Peyer's patch (tissue), 4 donors: ENCODE measurements at regions not wholly inside any gene's neighbourhood (a gene's known extent, or its start where the extent isn't known, plus 50 kb on each side); places are given as distances from the start of the nearest gene placed in this dataset.
A peak's percentile ranks its signal among the peaks of the same experiment; 100 is the strongest.

ENCODE experiments used
- DNase-seq, 3 donors: peaks; one replicate each; pipeline ENCODE4 v3.0.0-alpha.2; 2017 to 2019
- H3K27ac ChIP-seq, 4 donors: fragments of 200-600 bp; sonication (generic); one replicate each; pipeline ENCODE4 v1.5.1; 2016 to 2019
- H3K27me3 ChIP-seq, 2 donors: fragments of 200-600 bp; sonication (generic); one replicate each; pipeline ENCODE4 v1.5.1; 2019
- H3K36me3 ChIP-seq, 3 donors: fragments of 200-600 bp; sonication (generic); one replicate each; pipeline ENCODE4 v1.5.1; 2016 to 2019
- H3K4me1 ChIP-seq, 4 donors: fragments of 200-600 bp; sonication (generic); one replicate each; pipeline ENCODE4 v1.5.1; 2016 to 2019
- H3K4me3 ChIP-seq, 4 donors: fragments of 200-600 bp; sonication (generic); 1 replicate in 3 of 4; 2 replicates in 1 of 4; pipeline ENCODE4 v1.5.1; 2016 to 2019; ENCODE audit warnings: mild to moderate bottlenecking in 1 of 4
- H3K9me3 ChIP-seq, 4 donors: fragments of 200-600 bp; sonication (generic); one replicate each; pipeline ENCODE4 v1.5.1; 2016 to 2019; ENCODE audit warnings: mild to moderate bottlenecking in 1 of 4
- POLR2A ChIP-seq, 2 donors: fragments of 450-650 bp; IDR thresholded peaks; one replicate each; pipeline ENCODE4 v1.5.1; 2017; ENCODE audit warnings: antibody characterized with exemption in 2 of 2, mild to moderate bottlenecking in 2 of 2, moderate library complexity in 2 of 2
- TF ChIP-seq, protein P1 (sequence below), 6 experiments: fragments of 450-650 bp in 4 of 6; fragments of 200-600 bp in 2 of 6; sonication (generic) in 1 of 6; IDR thresholded peaks; one replicate each; pipeline ENCODE4 v1.5.1; 2017 to 2019; ENCODE audit warnings: antibody characterized with exemption in 6 of 6, mild to moderate bottlenecking in 3 of 6, moderate library complexity in 1 of 6

DNA sequence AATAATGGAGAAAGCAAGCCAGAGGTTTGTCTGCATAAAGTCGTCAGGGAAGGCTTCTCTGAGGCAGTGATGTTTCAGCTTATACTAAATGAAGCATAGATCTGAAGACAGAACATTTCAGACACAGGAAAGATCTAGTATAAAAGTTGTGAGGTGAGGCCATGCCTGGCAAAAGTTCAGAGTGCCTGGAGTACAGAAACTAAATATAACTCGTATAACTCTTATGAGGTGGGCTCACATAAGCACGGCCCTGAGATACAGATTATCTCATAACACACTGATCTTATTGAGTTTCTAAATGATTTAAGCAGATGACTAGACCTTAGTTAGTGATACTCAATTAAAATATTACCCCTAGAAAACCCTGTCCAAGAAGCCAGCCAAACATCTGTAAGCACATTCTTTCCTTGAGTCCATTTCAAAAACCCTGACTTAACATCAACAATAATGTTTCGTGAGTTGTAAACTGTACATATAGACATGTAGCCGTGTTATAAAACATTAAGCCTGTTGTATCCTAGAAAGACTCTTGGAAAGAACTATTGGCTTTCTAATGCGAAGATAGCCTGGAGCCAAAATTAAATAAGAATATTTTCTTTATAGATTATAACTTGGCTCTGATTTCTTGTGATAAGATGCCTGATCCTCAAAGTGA, 667.6 kb downstream of the TENT5A start:
- H3K27me3 ChIP-seq, result no peaks in the 10 kb centered on the region
- no peaks in the 10 kb centered on the region for H3K4me1 ChIP-seq
- no peak for DNase-seq
- H3K36me3 ChIP-seq, result no peaks in the 10 kb centered on the region
- H3K27ac ChIP-seq, result no peak overlapping the region
- no peak overlapping the region for H3K4me3 ChIP-seq
- H3K9me3 ChIP-seq, result no peaks in the 10 kb centered on the region
- no peak for TF ChIP-seq POLR2A (IDR thresholded peaks at IDR 0.05)
- TF ChIP-seq, protein P1, sequence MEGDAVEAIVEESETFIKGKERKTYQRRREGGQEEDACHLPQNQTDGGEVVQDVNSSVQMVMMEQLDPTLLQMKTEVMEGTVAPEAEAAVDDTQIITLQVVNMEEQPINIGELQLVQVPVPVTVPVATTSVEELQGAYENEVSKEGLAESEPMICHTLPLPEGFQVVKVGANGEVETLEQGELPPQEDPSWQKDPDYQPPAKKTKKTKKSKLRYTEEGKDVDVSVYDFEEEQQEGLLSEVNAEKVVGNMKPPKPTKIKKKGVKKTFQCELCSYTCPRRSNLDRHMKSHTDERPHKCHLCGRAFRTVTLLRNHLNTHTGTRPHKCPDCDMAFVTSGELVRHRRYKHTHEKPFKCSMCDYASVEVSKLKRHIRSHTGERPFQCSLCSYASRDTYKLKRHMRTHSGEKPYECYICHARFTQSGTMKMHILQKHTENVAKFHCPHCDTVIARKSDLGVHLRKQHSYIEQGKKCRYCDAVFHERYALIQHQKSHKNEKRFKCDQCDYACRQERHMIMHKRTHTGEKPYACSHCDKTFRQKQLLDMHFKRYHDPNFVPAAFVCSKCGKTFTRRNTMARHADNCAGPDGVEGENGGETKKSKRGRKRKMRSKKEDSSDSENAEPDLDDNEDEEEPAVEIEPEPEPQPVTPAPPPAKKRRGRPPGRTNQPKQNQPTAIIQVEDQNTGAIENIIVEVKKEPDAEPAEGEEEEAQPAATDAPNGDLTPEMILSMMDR (IDR thresholded peaks at IDR 0.05), result no peak

DNA sequence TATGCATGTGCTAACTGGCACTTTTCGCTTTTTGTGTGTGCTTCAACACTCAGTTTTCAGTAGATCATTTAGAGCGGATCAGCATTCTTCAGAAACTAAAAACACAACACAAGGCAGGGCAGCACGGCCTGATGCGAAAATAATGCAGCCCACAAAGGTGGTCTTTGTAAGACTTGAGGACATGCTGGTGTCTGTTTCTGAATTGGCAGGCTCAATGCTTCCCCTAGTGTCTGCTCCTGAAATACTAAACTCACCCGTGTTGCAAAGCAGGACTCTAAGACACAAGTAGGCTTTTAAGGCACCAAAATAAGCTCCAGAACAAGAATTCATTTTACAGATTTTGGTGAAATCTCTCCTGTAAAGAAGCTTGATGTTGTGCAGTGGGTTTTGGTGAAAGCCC, 676.5 kb downstream of the TENT5A start:
- no peaks in the 10 kb centered on the region for H3K36me3 ChIP-seq
- H3K4me1 ChIP-seq, result no peaks in the 10 kb centered on the region
- no peak for DNase-seq

DNA sequence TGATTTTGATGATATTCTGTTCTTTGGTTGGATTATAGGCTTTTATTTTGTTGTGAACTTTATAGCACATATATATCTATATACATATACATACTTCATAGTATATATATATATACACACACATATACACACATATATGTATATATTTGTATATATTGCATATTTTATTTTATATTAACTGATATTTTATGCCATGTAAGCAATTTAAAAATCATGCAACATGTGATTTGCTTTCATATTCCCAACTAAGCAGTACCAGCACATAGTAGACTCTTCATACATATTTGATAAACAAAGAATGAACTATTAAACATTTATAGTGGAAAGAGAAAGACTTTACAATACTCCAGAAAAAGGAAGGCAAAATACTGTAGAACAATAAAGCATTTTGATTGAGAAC, 679.2 kb downstream of the TENT5A start:
- no peak for DNase-seq
- TF ChIP-seq POLR2A (IDR thresholded peaks at IDR 0.05), result no peak
- TF ChIP-seq, protein P1 (IDR thresholded peaks at IDR 0.05), result no peak
- Histone ChIP-seq H3K27ac (no peak overlapping the region), H3K4me3 (no peak overlapping the region), H3K36me3 (no peaks in the 10 kb centered on the region), H3K9me3 (no peaks in the 10 kb centered on the region), H3K4me1 (no peaks in the 10 kb centered on the region), H3K27me3 (no peaks in the 10 kb centered on the region)

More for the DNA sequence above, 676.5 kb downstream of the TENT5A start:
- Histone ChIP-seq H3K4me3 (no peak overlapping the region), H3K27ac (no peak overlapping the region), H3K9me3 (no peaks in the 10 kb centered on the region), H3K27me3 (no peaks in the 10 kb centered on the region)
- no peak for TF ChIP-seq POLR2A (IDR thresholded peaks at IDR 0.05)
- TF ChIP-seq, protein P1 (IDR thresholded peaks at IDR 0.05), result peak in 1 of 6 experiments; percentile 4

DNA sequence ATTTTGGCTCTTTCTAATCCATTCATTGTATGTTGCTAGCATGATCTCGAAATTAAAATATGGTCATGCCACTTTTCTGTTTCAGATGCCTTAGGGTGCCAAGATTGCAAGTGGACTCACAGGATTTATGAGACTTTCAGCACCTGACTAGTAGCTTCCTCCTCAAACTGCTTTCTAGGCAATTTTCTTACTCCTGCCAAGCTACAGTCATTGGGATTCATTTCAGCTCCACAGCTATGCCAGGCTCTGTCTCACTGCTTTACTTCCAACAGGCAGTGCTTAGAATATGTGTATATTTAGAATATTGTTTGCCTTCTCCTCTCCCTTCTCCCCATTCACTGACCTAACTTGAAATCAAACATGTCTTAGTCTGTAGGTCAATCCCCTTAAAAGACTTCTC, 681.4 kb downstream of the TENT5A start:
- H3K4me1 ChIP-seq, result no peaks in the 10 kb centered on the region
- no peak overlapping the region for H3K4me3 ChIP-seq
- DNase-seq, result no peak
- TF ChIP-seq POLR2A (IDR thresholded peaks at IDR 0.05), result no peak
- TF ChIP-seq, protein P1 (IDR thresholded peaks at IDR 0.05), result no peak
- no peaks in the 10 kb centered on the region for H3K9me3 ChIP-seq
- H3K27ac ChIP-seq, result no peak overlapping the region
- H3K27me3 ChIP-seq, result no peaks in the 10 kb centered on the region
- no peaks in the 10 kb centered on the region for H3K36me3 ChIP-seq

DNA sequence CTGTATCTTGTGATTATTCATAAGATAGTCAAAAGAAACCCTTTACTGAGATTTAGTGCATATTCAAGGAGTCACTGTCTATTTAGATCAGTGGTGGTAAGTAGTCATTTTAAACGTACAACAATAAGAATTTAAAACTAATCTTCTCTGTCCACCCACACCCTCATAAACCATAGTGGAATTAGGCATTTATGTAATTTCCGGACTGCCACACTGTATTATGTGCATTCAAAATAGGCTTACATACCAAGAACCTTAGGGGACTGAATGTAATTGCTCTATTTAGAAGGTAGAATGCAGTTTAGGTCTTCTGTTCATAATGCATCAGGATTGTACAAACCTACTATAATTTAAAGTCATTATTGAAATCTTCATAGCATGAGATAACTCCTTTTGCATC, 685.4 kb downstream of the TENT5A start:
- Histone ChIP-seq H3K4me1 (no peaks in the 10 kb centered on the region), H3K36me3 (no peaks in the 10 kb centered on the region)

More for the DNA sequence above, 685.4 kb downstream of the TENT5A start:
- Histone ChIP-seq H3K27me3 (no peaks in the 10 kb centered on the region), H3K27ac (no peak overlapping the region), H3K9me3 (no peaks in the 10 kb centered on the region), H3K4me3 (no peak overlapping the region)
- no peak for DNase-seq
- no peak for TF ChIP-seq POLR2A (IDR thresholded peaks at IDR 0.05)
- TF ChIP-seq, protein P1 (IDR thresholded peaks at IDR 0.05), result no peak
